NCI-H2227 treated with DMSO at 0.1 percent for 48 hours (cell line): ENCODE measurements at regions not wholly inside any gene's neighbourhood (a gene's known extent, or its start where the extent isn't known, plus 50 kb on each side); places are given as distances from the start of the nearest gene placed in this dataset.
"Not testable (repeated sequence)": the region's sequence is repeated elsewhere in the genome, so short reads cannot be mapped to it uniquely, and the experiment has no call there.

Experiments
- DNase-seq: peaks from one replicate; lab custom pipeline; 2025; lab: John Stamatoyannopoulos, UW

DNA sequence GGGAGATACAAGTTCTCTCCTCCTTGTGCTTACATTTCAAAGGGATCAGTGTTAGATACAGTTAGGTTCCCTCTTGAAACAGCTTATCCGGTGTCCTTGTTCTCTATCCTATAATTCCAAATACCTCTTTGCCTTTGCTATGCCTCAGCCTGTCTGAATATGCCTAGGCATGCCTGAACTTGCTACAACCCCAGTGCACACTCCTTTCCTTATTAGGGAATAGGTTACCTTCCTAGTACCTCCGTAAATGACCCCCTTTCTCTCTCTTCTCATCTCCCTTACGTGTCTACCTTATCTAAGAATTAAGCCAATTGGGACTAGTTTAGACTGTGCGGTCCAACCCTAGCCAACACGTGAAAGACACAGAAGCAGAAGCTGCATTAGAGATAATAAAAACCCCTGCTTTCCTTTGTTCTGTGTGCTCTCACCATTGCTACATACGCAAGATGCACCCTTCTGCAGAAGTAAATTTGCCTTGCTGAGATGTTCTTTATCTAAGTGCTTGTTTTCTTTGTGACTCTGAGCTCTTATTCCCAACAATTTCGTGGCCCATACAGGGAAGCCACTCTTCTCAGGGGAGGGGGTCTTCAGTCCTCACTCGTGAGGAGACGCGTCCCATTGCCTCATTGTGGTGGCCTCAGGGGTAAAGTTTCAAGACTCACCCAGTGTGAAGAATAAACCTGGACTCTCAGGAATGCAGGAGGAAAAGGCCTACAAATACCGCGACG is 802.1 kb downstream of the PLA2G4A start:
- no peak for DNase-seq

DNA sequence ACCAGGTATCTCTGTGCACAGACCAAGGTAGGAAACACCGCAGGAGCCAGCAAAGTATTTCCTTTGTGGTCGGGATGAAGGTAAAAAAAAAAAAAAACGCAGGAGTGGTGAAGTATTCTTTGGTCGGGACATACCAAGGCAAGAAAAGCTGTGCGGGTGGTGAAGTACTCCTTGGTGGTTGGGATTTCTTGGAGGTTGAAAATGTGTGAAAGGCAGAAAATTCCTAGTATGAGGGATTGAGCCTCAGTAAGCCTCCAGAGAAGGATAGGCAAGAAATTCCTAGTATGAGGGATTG is 802.6 kb downstream of the PLA2G4A start:
- no peak for DNase-seq

DNA sequence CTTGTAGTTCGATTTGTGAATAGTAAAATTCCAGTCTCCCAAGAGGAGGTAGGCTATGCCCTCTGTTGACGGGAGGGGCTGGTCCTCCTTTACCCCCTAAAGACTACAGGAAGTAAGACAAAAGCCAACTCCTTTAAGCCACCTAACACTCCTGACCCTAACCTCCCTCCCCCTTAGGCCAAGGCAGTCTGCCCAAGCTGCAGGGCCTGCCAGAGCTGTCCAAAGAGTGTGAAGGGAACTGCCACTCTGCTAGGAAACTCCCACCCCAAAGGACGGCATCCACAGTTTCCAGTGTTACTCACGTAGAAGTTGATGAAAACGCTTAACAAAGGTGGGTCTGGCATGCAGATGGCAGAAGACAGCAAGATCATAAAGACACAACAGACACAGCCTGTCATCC is 803.2 kb downstream of the PLA2G4A start:
- DNase-seq, result no peak

DNA sequence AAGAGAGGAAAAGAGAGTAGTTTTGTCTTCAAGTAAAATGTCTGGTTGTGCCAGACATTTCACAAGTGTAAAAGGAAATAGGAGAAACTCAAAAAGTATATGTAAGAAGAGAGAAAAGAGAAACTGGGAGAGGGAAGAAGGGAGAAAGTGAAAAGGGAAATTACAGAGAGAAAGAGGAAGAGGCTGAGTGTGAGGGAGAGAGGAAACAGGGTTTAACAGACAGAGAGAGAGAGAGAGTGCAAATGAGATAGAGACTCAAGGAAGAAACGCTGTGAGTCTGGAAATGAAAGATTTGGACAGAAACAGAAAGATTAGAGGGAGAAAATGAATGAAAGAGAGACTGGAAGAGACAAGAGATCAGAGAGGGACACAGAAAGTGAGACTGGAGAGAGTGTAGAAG is 806.2 kb downstream of the PLA2G4A start:
- no peak for DNase-seq

DNA sequence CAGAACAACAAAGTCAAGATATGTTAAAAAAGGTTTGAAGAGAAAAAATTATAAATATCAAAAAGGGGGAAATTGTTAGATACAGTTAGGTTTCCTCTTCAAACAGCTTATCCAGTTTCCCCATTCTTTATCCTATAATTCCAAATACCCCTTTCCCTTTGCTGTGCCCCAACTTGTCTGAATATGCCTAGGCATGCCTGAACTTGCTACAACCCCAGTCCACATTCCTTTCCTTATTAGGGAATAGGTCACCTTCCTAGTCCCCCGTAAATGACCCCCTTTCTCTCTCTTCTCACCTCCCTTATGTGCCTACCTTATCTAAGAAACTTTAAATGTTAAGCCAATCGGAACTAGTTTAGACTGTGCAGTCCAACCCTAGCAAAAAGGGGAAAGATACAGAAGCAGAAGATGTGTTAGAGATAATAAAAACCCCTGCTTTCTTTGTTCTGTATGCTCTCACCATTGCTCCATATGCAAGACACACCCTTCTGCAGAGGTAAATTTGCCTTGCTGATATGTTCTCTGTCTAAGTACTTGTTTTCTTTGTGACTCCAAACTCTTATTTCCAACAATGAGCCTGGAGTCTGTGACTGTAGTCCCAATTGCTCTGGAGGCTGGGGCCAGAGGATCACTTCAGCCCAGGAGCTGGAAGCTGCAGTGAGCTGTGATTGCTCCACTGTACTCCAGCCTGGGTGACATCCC is 810.1 kb downstream of the PLA2G4A start:
- DNase-seq, result no peak

DNA sequence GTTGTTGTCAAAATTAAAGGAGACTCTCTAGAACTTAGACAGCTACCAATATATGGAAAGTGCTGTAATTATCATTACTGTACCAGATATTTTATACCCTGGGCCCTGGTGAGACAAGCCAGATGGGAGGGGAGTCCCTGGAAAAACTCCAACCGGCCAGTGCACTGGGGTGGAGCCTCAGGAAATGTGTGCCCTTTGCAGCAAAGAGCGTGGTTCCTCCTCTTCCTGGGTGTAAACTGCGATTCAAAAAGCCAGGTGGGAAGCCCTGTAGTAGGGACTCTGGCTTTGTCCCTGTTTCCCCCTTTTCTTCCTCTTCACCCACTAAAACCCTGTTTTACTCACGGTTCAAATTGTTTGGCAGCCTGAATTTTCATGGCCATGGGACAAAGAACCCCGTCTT is 812.3 kb downstream of the PLA2G4A start:
- no peak for DNase-seq

DNA sequence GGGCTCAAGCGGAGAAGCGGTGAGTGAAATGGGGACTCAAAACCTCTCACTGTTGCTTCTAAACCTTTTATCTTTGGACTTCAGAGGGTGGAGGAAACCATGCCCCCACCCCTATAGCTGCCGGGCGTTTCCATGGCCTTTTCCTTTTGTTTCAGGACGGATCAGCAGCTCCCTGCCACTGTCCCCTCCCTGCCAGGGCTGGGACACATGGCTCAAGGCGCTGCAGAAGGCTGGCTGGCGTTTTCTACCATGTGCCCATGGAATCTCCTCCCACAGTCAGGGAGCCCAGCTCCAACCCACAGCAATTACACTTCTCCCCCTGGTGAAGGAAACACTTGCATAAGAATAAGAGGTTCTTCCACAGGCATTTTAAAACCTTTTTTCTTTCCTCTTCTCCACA is 812.7 kb downstream of the PLA2G4A start:
- no peak for DNase-seq

DNA sequence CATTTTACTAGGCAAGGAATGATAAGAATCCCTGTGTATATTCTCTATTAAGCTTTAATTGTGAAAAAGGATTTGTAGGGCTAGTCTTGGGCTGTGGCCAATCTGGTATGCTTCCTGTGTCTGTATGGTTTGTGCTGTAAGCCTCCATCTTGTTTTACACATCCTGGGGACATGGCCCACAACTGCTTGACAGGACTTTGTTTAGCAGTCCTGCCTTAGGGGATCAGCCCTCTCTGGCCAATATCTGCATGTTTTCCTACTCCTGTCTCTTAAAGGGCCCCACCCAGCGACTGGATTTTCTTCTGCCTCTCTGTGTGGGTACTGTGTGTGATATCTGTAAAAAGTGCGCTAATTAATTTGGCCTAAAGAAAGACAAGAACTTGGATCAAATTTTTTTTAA is 813.2 kb downstream of the PLA2G4A start:
- no peak for DNase-seq

DNA sequence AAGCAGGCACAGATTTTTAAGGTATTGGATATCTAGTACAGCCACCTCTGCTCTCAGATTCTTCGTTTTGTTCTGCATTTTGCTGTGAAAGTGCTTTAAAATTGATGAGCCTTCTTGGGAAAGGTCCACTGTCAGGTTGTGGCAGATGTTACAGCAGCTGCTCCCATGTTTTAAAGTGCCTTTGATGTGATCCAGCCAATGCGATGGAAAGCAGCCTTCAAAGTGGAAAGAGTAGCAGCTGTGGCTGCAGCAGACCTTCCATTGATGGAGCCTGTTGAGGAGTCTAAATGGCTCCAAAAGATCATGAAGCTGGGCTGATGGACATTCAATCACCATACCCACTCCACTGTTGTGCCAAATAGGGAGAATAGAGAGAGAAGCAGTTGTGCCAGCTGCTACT is 816.9 kb downstream of the PLA2G4A start:
- DNase-seq, result no peak

DNA sequence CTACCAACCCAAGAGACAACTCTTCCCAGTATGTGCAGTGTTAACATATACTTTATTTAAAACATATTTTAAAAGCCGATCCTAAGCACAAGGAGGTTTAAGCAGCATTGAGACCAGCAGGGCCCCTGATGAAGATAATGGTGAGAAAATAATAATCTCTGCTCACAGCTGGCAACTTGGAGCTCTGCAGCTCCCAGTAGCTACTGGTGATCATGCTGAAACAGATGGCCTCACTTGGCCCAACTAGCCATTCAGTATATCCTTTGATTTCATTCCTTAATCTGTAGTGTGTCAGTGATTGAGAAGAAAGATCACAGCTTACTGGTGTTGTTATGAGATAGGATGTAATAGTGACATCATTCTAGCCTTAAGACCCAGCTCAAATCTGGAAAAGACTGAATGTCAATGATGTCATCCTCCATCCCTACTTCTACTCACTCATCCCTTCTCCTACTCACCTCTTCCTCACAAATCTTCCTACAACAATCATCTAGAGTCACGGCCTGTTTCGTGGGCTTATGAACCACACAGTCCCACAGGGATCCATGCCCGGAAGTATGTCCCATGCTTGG is 817.9 kb downstream of the PLA2G4A start:
- DNase-seq, result no peak

DNA sequence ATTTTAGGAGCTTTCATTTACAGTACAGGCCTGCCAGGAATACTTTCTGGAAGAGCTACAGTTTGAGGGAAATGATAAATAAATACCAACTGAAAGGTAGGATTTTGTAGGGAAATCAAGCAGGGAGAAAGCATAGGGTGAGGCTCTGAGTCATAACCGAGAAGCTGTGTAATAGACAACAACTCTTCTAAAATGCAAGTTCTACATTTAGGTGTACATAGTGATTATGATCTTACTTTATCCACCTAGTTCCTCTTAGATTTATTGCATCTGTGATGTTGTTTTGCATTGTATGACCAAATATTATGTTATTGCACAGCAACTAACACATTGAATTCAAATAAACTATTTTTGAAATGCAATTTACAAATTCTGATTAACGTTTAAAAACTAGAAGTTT is 819.3 kb downstream of the PLA2G4A start:
- DNase-seq, result no peak

DNA sequence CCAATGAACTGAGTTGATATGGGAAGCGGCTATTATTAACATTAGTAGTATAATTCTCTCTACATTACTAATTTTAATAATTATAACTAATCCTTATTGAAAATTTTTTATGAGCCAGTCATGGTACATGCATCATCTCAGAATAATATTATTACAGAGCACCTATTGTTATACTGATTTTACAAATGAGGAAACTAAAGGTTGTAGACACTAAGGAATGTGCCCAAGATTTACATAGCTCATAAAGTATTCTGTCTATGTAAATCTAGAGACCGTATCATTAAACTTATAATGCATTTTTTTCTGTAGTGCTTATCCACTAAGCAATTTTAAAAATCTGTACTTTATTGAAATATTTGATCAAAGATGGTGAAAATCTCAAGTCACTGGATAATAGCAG is 825.9 kb downstream of the PLA2G4A start:
- no peak for DNase-seq

DNA sequence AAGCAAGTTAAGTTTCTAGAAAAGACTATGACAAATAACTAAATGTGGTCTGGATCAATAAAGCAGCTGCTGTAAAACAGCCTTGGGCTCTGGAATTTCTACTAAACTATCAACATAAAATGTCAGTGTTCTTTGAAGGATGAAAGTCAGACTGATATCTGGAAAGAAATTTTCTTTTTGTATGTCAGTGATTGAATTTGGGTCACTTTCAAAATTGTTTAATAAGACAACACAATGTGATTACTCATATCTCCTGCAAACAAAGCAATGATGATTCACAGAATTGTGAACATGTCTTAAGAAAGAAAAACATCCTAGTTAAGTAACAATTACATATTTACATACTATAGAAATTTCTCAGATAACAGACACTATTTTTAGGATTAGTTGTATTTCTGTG is 826.4 kb downstream of the PLA2G4A start:
- no peak for DNase-seq

DNA sequence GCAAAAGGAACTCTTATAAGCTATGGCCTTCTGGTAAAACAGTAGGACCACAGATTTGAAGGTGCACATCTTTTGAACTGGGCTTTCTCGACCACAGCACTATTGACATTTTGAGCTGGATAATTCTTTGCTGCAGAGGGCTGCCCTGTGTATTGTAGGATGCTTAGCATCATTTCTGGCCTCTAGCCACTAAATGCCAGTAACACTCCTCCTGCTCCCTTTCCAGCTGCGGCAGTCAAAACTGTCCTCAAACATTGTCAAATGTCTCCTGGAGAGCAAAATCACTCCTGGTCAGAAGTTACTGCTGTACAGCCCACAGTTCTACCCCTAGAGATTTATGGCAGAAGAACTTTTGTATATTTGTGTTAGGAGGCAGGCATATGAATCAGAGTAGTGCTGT is 836.7 kb downstream of the PLA2G4A start:
- no peak for DNase-seq

DNA sequence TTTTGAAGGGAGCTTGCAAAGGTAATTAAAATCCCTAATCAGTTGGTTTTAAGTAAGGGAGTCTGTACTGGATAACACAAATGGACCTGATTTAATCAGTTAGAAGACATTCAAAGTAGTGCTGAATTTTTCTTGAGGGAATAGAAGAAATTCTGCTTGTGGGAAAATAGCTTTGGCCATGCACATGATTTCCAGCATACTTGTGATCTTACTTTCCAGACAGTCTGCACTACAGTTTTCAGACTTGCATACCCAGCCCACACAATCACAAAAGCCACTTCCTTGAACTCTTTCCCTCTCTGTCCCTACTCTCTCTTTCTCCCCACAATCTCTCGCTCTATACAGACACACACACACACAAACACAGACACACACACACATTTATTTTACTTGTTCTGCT is 852.1 kb downstream of the PLA2G4A start:
- peak; percentile 54 for DNase-seq

DNA sequence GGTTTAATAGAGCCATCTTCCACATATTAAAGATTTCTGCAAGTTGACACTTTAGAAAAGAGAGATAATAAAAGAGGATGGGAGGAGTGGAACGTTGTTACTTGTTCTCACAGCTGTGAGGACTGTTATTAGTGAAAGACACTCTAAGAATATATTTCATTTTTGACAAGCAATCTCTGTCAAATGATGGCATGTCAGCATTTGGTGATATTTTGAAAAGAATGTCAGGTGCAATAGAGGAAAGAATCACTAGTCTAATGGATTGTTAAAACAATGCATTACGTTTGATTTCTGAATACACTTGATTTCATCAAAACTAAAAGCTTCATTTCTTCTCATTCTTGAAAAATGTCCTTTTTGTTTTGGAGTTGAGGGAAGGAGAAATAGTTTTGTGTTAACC is 853.4 kb downstream of the PLA2G4A start:
- peak; percentile 48 for DNase-seq

DNA sequence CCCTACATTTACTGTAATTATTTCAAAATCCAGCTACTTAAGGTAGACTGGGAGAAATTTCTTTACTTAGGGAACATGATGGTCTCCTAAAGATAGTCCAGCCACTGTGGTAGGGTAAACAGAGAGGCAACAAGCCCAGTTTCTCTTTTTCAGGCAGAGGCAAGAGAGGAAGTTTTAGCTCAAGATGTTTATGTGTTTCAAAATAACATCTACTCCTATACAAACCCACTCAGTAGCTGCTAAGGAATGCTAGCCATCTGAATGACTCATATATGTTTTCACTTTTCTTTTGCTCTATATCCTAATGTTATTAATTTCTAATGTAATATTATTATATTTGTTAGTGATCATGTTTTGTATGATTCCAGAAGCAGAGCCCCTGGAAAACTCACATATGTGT is 856.6 kb downstream of the PLA2G4A start:
- DNase-seq, result no peak

DNA sequence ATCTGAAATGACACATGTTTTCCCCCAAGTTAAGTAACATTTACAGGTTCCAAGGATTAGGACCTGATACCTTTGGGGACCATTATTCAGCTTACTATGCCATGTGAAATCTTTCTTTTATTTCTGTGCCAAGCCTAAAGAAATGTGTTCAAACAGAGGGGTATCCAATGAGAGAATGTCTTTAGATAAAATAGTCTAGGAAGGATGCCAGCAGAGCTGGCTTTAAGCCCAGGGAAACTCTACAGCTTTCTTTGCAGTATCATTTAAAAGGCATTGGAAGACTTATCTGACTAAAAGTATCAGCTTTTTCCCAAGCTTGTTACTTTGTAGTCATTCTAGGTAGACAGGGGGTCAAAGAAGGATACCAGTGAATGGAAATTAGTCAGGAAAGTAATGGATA is 860.4 kb downstream of the PLA2G4A start:
- DNase-seq, result no peak

DNA sequence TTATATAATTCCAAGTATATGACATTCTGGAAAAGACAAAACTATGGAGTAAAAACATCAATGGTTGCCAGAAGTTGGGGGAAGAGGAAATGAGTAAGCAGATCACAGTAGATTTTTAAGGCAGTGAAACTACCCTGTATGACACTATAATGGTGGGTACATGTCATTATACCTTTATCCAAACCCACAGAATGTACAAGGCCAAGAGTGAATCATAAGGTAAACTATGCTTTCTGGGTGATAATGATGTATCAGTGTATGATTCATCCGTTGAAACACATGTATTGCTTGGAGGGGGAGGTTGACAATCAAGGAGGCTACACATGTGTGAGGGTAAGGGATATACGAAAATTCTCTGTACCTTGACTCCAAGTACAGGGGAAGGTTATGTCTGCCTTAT is 862.7 kb downstream of the PLA2G4A start:
- no peak for DNase-seq

DNA sequence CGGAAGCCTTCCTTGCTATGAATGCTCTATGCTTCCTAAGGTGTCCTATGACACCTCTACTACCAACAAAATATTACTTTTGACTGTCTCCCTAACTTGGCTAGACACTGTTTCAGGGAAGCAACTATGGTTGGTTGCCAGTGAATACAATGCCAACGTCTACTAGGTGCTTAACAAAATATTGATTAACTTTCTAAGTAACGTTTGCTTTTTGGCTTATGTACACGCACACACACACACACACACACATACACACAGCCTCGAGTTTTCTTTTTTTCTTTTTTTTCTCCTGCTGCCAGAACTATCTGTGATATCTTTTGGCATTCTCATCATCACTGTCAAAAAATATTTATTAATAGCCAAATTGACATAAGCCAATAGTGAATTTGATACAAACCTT is 864.0 kb downstream of the PLA2G4A start:
- no peak for DNase-seq

DNA sequence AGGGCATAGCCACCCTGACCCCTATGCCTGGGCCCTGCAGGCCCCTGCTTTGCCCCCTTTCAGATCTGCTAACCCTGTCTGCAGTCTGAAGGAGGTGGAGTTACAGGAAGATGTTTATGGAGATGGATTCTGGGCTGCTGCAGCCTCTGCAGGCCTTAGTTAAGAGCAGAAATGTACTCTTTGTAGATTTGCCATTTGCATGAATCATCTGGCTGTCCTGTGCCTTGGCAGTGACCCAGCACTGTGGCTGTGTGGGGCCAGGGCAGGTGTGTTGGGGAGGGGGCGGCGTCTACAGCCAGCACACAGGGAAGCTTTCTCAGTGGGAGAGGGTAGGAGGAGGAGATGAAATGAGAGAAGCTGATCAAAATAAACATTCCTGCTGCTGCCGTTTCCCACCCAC is 867.3 kb downstream of the PLA2G4A start:
- DNase-seq, result no peak

DNA sequence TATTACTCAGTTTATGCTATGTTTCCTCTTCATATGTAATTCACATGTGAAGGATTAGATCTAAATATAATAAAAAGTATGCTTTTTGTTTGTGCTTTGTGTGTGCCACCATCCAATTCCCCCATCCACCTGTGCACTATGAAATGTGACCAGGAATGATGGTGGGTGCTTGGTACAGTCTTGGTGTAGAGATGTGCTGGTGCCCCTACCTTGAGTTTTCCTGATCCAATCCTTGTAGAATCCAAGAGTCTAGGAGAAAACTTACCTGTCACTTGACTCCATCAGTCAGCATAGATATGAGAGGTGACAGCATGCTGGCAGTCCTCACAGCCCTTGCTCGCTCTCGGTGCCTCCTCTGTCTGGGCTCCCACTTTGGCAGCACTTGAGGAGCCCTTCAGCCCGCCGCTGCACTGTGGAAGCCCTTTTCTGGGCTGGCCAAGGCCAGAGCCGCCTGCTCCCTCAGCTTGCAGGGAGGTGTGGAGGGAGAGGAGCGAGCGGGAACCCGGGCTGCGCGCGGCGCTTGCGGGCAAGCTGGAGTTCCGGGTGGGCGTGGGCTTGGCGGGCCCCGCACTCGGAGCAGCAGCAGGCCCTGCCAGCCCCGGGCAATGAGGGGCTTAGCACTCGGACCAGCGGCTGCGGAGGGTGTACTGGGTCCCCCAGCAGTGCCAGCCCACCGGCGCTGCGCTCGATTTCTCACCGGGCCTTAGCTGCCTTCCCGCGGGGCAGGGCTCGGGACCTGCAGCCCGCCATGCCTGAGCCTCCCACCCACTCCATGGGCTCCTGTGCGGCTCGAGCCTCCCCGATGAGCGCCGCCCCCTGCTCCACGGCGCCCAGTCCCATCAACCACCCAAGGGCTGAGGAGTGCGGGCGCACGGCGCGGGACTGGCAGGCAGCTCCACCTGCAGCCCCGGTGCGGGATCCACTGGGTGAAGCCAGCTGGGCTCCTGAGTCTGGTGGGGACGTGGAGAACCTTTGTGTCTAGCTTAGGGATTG is 874.7 kb downstream of the PLA2G4A start:
- DNase-seq, result not testable (repeated sequence)

DNA sequence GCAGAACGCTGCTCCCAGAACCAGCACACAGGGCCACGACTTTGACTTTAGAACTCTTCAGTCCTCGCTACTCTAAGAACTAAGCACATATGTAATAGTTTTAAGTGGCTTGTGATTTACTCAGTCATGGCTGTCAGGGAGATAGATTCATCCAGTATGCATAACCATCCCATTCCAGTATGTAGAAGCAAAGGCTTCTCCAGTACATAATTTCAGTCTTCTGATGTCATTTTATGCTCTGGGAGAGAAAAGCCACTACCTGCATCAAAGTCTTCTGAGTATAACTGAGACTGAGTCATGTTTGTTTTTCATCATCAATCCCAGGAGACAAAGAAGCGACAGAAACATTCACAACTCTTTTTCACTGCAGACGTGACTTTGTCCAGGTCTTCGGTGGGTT is 885.7 kb downstream of the PLA2G4A start:
- no peak for DNase-seq
